ENCODE measurements at regions not wholly inside any gene's neighbourhood (a gene's known extent, or its start where the extent isn't known, plus 50 kb on each side); places are given as distances from the start of the nearest gene placed in this dataset.
A peak's percentile ranks its signal among the peaks of the same experiment; 100 is the strongest.

GRCh38 chr4:148793221-148793620, 351.0 kb upstream of the NR3C2 start:
- DNase-seq = no peak

- DNase-seq = no peak
Measured at GRCh38 chr4:148790691-148791090, 348.5 kb upstream of the NR3C2 start.

- no peak for DNase-seq
Measured at GRCh38 chr4:148790246-148790645, 348.0 kb upstream of the NR3C2 start.

- no peak for DNase-seq
Measured at GRCh38 chr4:148787831-148788477, 345.7 kb upstream of the NR3C2 start.

- no peak for DNase-seq
Measured at GRCh38 chr4:148787285-148787684, 345.1 kb upstream of the NR3C2 start.

- no peak for DNase-seq
Measured at GRCh38 chr4:148786699-148787098, 344.5 kb upstream of the NR3C2 start.

GRCh38 chr4:148782284-148782683, 340.1 kb upstream of the NR3C2 start:
- no peak for DNase-seq

GRCh38 chr4:148780426-148781005, 338.3 kb upstream of the NR3C2 start:
- DNase-seq = no peak

GRCh38 chr4:148779771-148780170, 337.6 kb upstream of the NR3C2 start:
- DNase-seq = no peak

GRCh38 chr4:148778980-148779675, 336.9 kb upstream of the NR3C2 start:
- DNase-seq = no peak

- DNase-seq = no peak
Measured at GRCh38 chr4:148776941-148777340, 334.7 kb upstream of the NR3C2 start.

GRCh38 chr4:148774134-148774533, 331.9 kb upstream of the NR3C2 start:
- DNase-seq = no peak

- no peak for DNase-seq
Measured at GRCh38 chr4:148773313-148773712, 331.1 kb upstream of the NR3C2 start.

- no peak for DNase-seq
Measured at GRCh38 chr4:148770848-148771247, 328.6 kb upstream of the NR3C2 start.

- peak; percentile 4 for DNase-seq
Measured at GRCh38 chr4:148770377-148770776, 328.2 kb upstream of the NR3C2 start.

- DNase-seq = no peak
Measured at GRCh38 chr4:148764720-148765119, 322.5 kb upstream of the NR3C2 start.

- DNase-seq = no peak
Measured at GRCh38 chr4:148757171-148757570, 315.0 kb upstream of the NR3C2 start.

- DNase-seq = no peak
Measured at GRCh38 chr4:148749403-148749802, 307.2 kb upstream of the NR3C2 start.

- no peak for DNase-seq
Measured at GRCh38 chr4:148747721-148748268, 305.6 kb upstream of the NR3C2 start.

- no peak for DNase-seq
Measured at GRCh38 chr4:148740701-148741100, 298.5 kb upstream of the NR3C2 start.

GRCh38 chr4:148737061-148737770, 295.0 kb upstream of the NR3C2 start:
- no peak for DNase-seq

GRCh38 chr4:148735432-148736155, 293.4 kb upstream of the NR3C2 start:
- DNase-seq = no peak

GRCh38 chr4:148730766-148731165, 288.6 kb upstream of the NR3C2 start:
- no peak for DNase-seq
